Lower leg skin (tissue), 3 donors: ENCODE measurements at regions not wholly inside any gene's neighbourhood (a gene's known extent, or its start where the extent isn't known, plus 50 kb on each side); places are given as distances from the start of the nearest gene placed in this dataset.

Experiments used
- POLR2A ChIP-seq, 2 donors: fragments of 450-650 bp; IDR thresholded peaks; one replicate each; pipeline ENCODE4 v1.6.1; 2016 to 2017; ENCODE audit warnings: antibody characterized with exemption in 2 of 2, mild to moderate bottlenecking in 1 of 2, moderate library complexity in 1 of 2
- TF ChIP-seq, protein P1 (sequence below), 3 donors: fragments of 450-650 bp; IDR thresholded peaks; one replicate each; pipeline ENCODE4 v1.5.1; 2016; ENCODE audit warnings: antibody characterized with exemption in 3 of 3, mild to moderate bottlenecking in 3 of 3, moderate library complexity in 2 of 3

DNA sequence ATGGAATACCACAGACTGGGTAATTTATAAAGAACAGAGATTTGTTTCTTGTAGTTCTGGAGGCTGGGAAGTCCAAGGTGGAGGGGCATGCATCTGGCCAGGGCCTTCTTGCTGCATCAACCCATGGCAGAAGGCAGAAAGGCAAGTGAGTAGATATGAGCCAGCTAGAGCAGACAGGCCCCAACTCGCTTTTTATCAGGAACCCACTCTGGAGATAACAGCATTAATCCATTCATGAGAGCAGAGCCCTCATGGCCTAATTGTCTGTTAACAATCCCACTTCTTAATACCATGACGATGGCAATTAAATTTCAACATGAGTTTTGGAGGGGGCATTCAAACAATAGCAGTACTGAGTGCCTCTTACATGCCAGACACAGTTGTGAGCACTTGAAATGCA lies 87.2 kb upstream of the SOX13 start:
- TF ChIP-seq, protein P1, sequence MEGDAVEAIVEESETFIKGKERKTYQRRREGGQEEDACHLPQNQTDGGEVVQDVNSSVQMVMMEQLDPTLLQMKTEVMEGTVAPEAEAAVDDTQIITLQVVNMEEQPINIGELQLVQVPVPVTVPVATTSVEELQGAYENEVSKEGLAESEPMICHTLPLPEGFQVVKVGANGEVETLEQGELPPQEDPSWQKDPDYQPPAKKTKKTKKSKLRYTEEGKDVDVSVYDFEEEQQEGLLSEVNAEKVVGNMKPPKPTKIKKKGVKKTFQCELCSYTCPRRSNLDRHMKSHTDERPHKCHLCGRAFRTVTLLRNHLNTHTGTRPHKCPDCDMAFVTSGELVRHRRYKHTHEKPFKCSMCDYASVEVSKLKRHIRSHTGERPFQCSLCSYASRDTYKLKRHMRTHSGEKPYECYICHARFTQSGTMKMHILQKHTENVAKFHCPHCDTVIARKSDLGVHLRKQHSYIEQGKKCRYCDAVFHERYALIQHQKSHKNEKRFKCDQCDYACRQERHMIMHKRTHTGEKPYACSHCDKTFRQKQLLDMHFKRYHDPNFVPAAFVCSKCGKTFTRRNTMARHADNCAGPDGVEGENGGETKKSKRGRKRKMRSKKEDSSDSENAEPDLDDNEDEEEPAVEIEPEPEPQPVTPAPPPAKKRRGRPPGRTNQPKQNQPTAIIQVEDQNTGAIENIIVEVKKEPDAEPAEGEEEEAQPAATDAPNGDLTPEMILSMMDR (IDR thresholded peaks at IDR 0.05): no peak
- TF ChIP-seq POLR2A (IDR thresholded peaks at IDR 0.05): no peak
